OCI-LY3 (cell line): ENCODE measurements at regions not wholly inside any gene's neighbourhood (a gene's known extent, or its start where the extent isn't known, plus 50 kb on each side); places are given as distances from the start of the nearest gene placed in this dataset.

Experiments used
- EZH2phosphoT487 ChIP-seq: fragments of 200-600 bp; shearing (Covaris generic); IDR thresholded peaks from 2 replicates; pipeline ENCODE4 v1.6.1; 2018; ENCODE audit warnings: antibody characterized with exemption, mixed run types, low read depth
- TF ChIP-seq, protein P1 (sequence below): fragments of 200-600, 300-600 bp; sonication (generic); IDR thresholded peaks from 2 replicates; pipeline ENCODE4 v1.5.1; 2014; ENCODE audit warnings: antibody characterized with exemption, low read length, low read depth

DNA sequence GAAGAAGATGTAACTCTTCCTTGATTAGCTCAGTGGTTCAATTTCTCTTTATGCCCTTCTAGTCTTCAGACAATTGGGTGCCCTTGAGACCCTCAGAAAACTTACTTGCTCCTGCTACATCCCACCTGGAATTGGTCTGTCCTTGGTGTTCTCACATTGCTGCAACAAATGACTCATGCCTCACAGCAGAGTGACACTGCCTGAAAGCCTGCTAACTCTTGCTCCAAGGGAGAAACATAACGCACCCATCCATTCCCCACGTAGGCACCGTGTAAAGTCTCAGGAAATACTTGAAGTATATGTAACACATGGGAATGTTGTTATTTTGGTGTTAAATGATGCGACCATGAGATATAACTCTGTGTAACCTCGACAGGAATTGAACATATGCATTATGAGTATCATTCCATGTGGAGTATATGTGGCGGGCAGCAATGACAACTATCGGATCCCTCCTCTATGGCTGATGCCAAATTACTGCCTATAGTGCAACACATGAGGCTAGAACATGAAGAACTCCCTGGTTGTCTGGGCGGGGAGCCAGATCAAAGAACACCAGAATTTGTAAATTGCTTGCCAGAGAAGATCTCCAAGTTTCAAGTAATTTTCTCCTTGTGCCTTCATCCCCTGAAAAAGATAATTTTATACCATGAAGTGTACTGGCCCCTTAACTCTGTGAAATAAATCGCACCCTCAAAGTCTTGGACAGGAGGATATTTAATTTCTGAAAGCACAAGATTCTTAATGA, 231.3 kb upstream of the STK26 start:
- TF ChIP-seq, protein P1, sequence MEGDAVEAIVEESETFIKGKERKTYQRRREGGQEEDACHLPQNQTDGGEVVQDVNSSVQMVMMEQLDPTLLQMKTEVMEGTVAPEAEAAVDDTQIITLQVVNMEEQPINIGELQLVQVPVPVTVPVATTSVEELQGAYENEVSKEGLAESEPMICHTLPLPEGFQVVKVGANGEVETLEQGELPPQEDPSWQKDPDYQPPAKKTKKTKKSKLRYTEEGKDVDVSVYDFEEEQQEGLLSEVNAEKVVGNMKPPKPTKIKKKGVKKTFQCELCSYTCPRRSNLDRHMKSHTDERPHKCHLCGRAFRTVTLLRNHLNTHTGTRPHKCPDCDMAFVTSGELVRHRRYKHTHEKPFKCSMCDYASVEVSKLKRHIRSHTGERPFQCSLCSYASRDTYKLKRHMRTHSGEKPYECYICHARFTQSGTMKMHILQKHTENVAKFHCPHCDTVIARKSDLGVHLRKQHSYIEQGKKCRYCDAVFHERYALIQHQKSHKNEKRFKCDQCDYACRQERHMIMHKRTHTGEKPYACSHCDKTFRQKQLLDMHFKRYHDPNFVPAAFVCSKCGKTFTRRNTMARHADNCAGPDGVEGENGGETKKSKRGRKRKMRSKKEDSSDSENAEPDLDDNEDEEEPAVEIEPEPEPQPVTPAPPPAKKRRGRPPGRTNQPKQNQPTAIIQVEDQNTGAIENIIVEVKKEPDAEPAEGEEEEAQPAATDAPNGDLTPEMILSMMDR, result no peak
- TF ChIP-seq EZH2phosphoT487, result no peak
